K562 (cell line): ENCODE measurements at regions not wholly inside any gene's neighbourhood (a gene's known extent, or its start where the extent isn't known, plus 50 kb on each side); places are given as distances from the start of the nearest gene placed in this dataset.

Experiments used
- EGR1 ChIP-seq: fragments of 450-650 bp; conservative IDR thresholded peaks from 2 replicates; pipeline ENCODE4 v1.6.1; 2017; ENCODE audit warnings: mild to moderate bottlenecking
- PHB2 ChIP-seq: fragments of 450-650 bp; IDR thresholded peaks from 2 replicates; pipeline ENCODE4 v1.6.1; 2017; ENCODE audit warnings: low read depth
- SIX5 ChIP-seq, 2 experiments: IDR thresholded peaks; 2 replicates each; pipeline ENCODE4 v1.6.1; 2011; ENCODE audit warnings: low read length in 2 of 2, borderline replicate concordance in 1 of 2, low read depth in 1 of 2, mild to moderate bottlenecking in 1 of 2, moderate library complexity in 1 of 2; ENCODE audit not compliant: insufficient read depth in 1 of 2
- TF ChIP-seq, protein P1 (sequence below): IDR thresholded peaks from 2 replicates; pipeline ENCODE4 v1.6.1; 2016; ENCODE audit warnings: missing genetic modification characterization, missing compliant biosample characterization
- TF ChIP-seq, protein P2 (sequence below), 3 experiments: IDR thresholded peaks in 2 of 3; conservative IDR thresholded peaks in 1 of 3; 2 replicates each; pipeline ENCODE4 v1.5.1; 2011 to 2012; ENCODE audit warnings: low read length in 3 of 3, mild to moderate bottlenecking in 3 of 3, control low read depth in 2 of 3, improper control_type of control experiment in 1 of 3, inconsistent platforms in 1 of 3, low read depth in 1 of 3, mixed read lengths in 1 of 3, moderate library complexity in 1 of 3; ENCODE audit not compliant: insufficient read depth in 2 of 3
- TF ChIP-seq, protein P3 (sequence below): sonication (generic); formaldehyde crosslinking; IDR thresholded peaks from 2 replicates; pipeline ENCODE4 v1.8.0; 2022; ENCODE audit warnings: missing genetic modification reagents, mild to moderate bottlenecking, borderline replicate concordance

DNA sequence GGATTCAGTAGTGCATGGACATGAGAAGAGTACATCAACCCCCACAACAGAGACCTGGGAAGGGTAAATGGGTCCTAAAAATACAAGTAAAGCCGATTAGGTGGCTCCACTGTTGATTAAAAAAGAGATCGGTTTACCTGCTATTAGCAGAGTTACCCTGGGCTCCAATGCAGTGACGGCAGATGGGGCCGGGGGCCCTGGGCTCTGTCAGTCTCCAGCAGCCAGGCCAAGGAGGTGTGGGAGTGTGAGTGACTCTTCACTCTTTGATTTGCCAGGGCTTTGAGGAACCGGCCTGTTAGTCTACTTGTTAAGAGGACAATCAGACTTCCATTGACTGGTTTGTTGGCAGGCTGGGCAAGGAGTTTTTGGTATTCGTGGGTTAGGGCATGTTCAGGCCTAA, 1368.7 kb downstream of the UQCRFS1 start:
- TF ChIP-seq PHB2, result no peak
- TF ChIP-seq, protein P1, sequence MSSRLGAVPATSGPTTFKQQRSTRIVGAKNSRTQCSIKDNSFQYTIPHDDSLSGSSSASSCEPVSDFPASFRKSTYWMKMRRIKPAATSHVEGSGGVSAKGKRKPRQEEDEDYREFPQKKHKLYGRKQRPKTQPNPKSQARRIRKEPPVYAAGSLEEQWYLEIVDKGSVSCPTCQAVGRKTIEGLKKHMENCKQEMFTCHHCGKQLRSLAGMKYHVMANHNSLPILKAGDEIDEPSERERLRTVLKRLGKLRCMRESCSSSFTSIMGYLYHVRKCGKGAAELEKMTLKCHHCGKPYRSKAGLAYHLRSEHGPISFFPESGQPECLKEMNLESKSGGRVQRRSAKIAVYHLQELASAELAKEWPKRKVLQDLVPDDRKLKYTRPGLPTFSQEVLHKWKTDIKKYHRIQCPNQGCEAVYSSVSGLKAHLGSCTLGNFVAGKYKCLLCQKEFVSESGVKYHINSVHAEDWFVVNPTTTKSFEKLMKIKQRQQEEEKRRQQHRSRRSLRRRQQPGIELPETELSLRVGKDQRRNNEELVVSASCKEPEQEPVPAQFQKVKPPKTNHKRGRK (tag), result no peak
- TF ChIP-seq EGR1, result no peak
- TF ChIP-seq SIX5 (IDR thresholded peaks at IDR 0.05; ENCODE audit: borderline replicate concordance in 1 of 2, insufficient read depth in 1 of 2, low read depth in 1 of 2, low read length in 2 of 2), result no peak
- TF ChIP-seq, protein P2, sequence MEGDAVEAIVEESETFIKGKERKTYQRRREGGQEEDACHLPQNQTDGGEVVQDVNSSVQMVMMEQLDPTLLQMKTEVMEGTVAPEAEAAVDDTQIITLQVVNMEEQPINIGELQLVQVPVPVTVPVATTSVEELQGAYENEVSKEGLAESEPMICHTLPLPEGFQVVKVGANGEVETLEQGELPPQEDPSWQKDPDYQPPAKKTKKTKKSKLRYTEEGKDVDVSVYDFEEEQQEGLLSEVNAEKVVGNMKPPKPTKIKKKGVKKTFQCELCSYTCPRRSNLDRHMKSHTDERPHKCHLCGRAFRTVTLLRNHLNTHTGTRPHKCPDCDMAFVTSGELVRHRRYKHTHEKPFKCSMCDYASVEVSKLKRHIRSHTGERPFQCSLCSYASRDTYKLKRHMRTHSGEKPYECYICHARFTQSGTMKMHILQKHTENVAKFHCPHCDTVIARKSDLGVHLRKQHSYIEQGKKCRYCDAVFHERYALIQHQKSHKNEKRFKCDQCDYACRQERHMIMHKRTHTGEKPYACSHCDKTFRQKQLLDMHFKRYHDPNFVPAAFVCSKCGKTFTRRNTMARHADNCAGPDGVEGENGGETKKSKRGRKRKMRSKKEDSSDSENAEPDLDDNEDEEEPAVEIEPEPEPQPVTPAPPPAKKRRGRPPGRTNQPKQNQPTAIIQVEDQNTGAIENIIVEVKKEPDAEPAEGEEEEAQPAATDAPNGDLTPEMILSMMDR (IDR thresholded peaks at IDR 0.05 in 2 of 3, conservative IDR thresholded peaks at IDR 0.05 in 1 of 3; ENCODE audit: insufficient read depth in 2 of 3, low read depth in 1 of 3, low read length in 3 of 3), result no peak
- TF ChIP-seq, protein P3, sequence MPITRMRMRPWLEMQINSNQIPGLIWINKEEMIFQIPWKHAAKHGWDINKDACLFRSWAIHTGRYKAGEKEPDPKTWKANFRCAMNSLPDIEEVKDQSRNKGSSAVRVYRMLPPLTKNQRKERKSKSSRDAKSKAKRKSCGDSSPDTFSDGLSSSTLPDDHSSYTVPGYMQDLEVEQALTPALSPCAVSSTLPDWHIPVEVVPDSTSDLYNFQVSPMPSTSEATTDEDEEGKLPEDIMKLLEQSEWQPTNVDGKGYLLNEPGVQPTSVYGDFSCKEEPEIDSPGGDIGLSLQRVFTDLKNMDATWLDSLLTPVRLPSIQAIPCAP (CRISPR knock-in tag), result no peak
